ENCODE measurements at regions not wholly inside any gene's neighbourhood (a gene's known extent, or its start where the extent isn't known, plus 50 kb on each side); places are given as distances from the start of the nearest gene placed in this dataset.

GRCh38 chr6:104575536-104575935, 284.2 kb downstream of the HACE1 start:
- no peak for ATAC-seq
- no peak for DNase-seq (ENCODE audit: low read depth, low spot score)
- no peaks in the 10 kb centered on the region for H3K27me3 ChIP-seq (replicated peaks in 1 of 2; ENCODE audit: control insufficient read depth in 2 of 2, insufficient read depth in 2 of 2, low read length in 1 of 2)
- no peaks in the 10 kb centered on the region for H3K4me1 ChIP-seq (ENCODE audit: control insufficient read depth, insufficient read depth, low read length)
- intact Hi-C loops (cut with micrococcal nuclease; ENCODE audit: unreplicated experiment) = no loop called here
- H3K4me3 ChIP-seq = no peak overlapping the region
- RAD21 ChIA-PET (ENCODE audit: unreplicated experiment) = no interaction called here
- H4K20me1 ChIP-seq (ENCODE audit: control insufficient read depth, insufficient read depth) = no peaks in the 10 kb centered on the region
- H3K27ac ChIP-seq (ENCODE audit: control insufficient read depth, insufficient read depth) = no peak overlapping the region
- CTCF ChIA-PET = no interaction called here
- TF ChIP-seq MYC (IDR thresholded peaks at IDR 0.05; ENCODE audit: insufficient read depth, insufficient read length, insufficient replicate concordance, low read length, severe bottlenecking) (no peak), MLLT1 (IDR thresholded peaks at IDR 0.05) (no peak), FOXK2 (IDR thresholded peaks at IDR 0.05) (no peak), EP300 (IDR thresholded peaks at IDR 0.05; ENCODE audit: borderline replicate concordance in 1 of 2, control insufficient read depth in 1 of 2, low read depth in 2 of 2, low read length in 2 of 2) (no peak), RB1 (IDR thresholded peaks at IDR 0.05; ENCODE audit: borderline replicate concordance) (no peak), POLR2AphosphoS5 (IDR thresholded peaks at IDR 0.05; ENCODE audit: low read length) (no peak), CHD1 (IDR thresholded peaks at IDR 0.05; ENCODE audit: low read depth, low read length) (no peak), ELK1 (IDR thresholded peaks at IDR 0.05; ENCODE audit: low read depth, low read length) (no peak), MEF2B (IDR thresholded peaks at IDR 0.05; ENCODE audit: partially characterized antibody, poor library complexity, severe bottlenecking) (no peak), ZBTB11 (CRISPR knock-in tag; IDR thresholded peaks at IDR 0.05) (no peak), CREM (IDR thresholded peaks at IDR 0.05; ENCODE audit: low read depth) (no peak), ATF3 (IDR thresholded peaks at IDR 0.05; ENCODE audit: borderline replicate concordance, extremely low read depth, low read depth, low read length) (no peak), SREBF2 (IDR thresholded peaks at IDR 0.05; ENCODE audit: low read length) (no peak), RAD21 (IDR thresholded peaks at IDR 0.05; ENCODE audit: insufficient read depth, low read depth, low read length) (no peak), HDAC6 (IDR thresholded peaks at IDR 0.05; ENCODE audit: unreplicated experiment) (no peak), ZBTB33 (IDR thresholded peaks at IDR 0.05) (no peak)
- POLR2A ChIA-PET = no interaction called here
- no peak overlapping the region for H3K4me2 ChIP-seq (ENCODE audit: control insufficient read depth, insufficient read depth)
- no peaks in the 10 kb centered on the region for H3K36me3 ChIP-seq (ENCODE audit: control insufficient read depth in 2 of 2, insufficient read depth in 2 of 2, low read length in 1 of 2)
- no peak for FAIRE-seq
- no peaks in the 10 kb centered on the region for H3K79me2 ChIP-seq (ENCODE audit: control insufficient read depth, insufficient read depth, low read length)
- no peak overlapping the region for H3K9ac ChIP-seq (ENCODE audit: control insufficient read depth, insufficient read depth, low read length)
- SMC1A ChIA-PET (ENCODE audit: uncharacterized antibody, unreplicated experiment) = no interaction called here
- no peaks in the 10 kb centered on the region for H3K9me3 ChIP-seq (replicated peaks; ENCODE audit: control insufficient read depth, insufficient read depth, low read length)
- in situ Hi-C loops (cut with MboI) = no loop called here
- H2AFZ ChIP-seq (ENCODE audit: control insufficient read depth, low read depth, low read length) = no peak overlapping the region
- BruUV-seq (replicated peaks) = no TSS peak
